NCI-H2196 treated with DMSO at 0.1 percent for 48 hours (cell line): ENCODE measurements at regions not wholly inside any gene's neighbourhood (a gene's known extent, or its start where the extent isn't known, plus 50 kb on each side); places are given as distances from the start of the nearest gene placed in this dataset.
"Not testable (repeated sequence)": the region's sequence is repeated elsewhere in the genome, so short reads cannot be mapped to it uniquely, and the experiment has no call there.

Source experiments
- DNase-seq: peaks from one replicate; lab custom pipeline; 2025; ENCODE audit not compliant: unreplicated experiment; lab: John Stamatoyannopoulos, UW

GRCh38 chr7:67358738-67359137 lies 362.1 kb downstream of the TYW1 start:
- not testable (repeated sequence) for DNase-seq

GRCh38 chr7:67359900-67360299 lies 363.3 kb downstream of the TYW1 start:
- DNase-seq, result no peak

GRCh38 chr7:67361150-67361549 lies 364.5 kb downstream of the TYW1 start:
- DNase-seq, result no peak

DNA sequence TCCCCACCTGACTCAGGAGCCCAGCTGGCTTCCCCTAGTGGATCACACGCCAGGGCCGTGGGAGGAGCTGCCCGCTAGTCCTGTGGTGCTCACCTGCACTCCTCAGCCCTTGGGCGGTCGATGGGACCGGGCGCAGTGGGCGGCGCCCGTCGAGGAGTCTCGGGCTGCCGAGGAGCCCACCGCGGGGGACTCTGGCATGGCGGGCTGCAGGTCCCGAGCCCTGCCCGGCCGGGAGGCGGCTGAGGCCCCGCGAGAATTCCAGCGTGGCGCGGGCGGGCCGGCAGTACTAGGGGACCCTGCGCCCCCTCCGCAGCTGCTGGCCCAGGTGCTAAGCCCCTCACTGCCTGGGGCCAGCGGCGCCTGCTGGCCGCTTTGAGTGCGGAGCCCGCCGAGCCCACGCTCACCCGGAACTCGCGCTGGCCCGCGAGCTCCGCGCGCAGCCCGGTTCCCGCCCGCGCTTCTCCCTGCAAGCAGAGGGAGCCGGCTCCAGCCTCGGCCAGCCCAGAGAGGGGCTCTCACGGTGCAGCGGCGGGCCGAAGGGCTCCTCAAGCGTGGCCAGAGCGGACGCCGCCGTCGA lies 367.9 kb downstream of the TYW1 start:
- DNase-seq, result no peak

- DNase-seq, result peak; percentile 68
Measured at GRCh38 chr7:67371429-67372305, 375.0 kb downstream of the TYW1 start.

DNA sequence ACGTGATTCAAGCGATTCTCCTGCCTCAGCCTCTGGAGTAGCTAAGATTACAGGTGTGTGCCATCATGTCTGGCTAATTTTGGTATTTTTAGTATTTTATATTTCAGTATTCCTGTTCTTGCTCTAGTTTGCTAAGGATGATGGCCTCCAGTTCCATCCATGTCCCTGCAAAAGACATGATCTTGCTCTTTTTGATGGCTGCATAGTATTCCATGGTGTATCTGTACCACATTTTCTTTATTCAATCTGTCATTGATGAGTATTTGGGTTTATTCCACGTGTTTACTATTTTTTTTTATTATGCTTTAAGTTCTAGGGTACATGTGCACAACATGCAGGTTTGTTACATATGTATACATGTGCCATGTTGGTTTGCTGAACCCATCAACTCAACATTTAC lies 376.8 kb downstream of the TYW1 start:
- not testable (repeated sequence) for DNase-seq

DNA sequence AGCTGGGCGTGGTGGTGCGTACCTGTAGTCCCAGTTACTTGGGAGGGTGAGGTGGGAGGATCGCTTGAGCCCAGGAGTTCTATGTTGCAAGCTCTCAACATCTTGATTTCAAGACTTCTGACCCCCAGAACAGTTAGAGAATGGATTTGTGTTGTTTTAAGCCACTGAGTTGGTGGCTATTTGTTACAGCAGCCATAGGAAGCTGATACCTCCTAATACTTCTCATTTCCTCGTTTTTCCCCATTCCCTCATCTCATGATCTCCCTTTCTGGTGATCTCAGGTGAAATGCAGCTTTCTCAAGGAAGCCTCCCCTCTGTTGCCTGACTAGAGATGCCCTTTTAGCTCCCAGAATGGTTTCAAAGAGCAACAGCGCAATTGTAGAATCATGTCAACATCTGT lies 378.8 kb downstream of the TYW1 start:
- DNase-seq, result no peak

DNA sequence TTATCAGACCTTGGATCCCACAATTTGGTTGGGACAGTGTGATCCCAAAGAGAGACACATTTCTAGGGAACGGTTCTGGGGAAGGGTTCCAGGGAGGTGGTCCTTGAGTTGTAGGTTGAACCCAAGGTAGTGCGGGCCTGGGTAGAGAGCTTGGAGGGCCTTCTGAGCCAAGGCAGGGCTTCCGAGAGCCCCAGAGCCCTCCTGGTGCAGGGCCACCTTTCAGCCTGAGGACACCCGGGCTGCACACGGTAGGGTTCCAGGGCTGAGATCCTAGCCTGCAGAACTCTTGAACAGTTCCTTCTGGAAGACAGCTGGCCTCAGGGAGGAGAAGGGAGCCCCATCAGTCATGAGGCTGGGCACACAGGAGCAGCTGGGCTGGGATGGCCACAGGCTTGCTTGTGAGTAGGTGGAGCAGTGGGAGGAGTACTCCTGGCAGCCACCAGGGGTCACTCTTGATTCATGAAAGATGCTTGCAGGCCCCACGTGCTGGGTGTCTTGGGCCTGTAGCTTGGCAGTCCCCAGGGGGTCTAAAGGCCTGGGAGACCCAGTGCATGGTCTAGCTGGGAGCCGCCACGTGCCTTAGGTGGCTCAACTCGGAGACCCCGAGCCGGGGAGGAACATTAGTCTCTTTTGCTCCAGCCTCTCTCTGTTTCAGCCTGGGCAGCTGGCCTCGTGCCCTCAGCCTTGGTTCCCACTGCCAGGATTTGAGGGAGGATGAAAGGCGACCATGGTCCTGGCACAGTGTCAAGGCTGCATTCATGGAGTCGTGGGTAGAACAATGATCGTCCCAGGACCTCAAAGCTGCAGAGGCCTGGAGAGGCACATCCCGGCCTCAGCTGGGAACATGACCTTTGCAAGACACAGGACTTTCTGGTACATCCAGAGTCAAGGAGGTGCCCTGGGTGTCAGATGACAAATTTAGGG lies 381.6 kb downstream of the TYW1 start:
- DNase-seq, result peak; percentile 83

GRCh38 chr7:67380326-67380725 lies 383.7 kb downstream of the TYW1 start:
- no peak for DNase-seq

GRCh38 chr7:67380858-67381257 lies 384.2 kb downstream of the TYW1 start:
- DNase-seq, result no peak

DNA sequence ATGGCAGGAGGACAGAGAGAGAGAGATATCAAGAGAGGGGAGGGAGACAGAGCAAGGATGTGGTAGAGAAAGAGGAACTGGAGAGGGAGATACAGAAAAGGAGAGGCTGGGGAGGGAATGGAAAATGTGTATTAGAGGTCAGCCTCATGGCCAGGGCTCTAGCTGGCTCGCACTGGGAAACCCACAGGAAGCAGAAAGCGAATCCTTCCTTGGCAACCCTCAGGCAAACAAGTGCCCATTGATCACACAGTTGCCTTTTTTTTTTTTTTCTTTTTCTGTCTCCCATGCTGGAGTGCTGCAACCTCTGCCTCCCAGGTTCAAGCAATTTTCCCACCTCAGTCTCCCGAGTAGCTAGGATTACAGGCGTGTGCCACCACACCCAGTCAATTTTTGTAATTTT lies 391.2 kb downstream of the TYW1 start:
- DNase-seq, result no peak

DNA sequence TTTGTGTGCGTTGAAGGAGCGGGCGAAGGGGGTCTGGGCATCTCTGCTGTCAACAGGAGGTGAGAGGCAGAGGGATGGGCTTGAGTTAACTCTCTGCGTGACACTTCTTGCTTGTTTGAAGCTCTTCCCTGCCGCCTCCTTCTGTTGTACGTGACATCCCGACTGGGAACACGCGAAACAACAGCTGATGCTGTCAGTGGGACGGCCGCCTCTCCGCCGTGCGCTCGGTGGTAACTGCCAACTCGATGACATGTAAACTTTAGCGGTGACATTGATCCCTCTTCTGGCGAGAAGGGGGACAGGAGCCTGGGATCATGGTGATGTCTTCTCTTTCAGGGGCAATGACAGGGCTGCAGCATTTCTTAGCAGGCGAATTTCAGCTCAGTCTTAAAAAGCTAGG lies 394.5 kb downstream of the TYW1 start:
- no peak for DNase-seq

DNA sequence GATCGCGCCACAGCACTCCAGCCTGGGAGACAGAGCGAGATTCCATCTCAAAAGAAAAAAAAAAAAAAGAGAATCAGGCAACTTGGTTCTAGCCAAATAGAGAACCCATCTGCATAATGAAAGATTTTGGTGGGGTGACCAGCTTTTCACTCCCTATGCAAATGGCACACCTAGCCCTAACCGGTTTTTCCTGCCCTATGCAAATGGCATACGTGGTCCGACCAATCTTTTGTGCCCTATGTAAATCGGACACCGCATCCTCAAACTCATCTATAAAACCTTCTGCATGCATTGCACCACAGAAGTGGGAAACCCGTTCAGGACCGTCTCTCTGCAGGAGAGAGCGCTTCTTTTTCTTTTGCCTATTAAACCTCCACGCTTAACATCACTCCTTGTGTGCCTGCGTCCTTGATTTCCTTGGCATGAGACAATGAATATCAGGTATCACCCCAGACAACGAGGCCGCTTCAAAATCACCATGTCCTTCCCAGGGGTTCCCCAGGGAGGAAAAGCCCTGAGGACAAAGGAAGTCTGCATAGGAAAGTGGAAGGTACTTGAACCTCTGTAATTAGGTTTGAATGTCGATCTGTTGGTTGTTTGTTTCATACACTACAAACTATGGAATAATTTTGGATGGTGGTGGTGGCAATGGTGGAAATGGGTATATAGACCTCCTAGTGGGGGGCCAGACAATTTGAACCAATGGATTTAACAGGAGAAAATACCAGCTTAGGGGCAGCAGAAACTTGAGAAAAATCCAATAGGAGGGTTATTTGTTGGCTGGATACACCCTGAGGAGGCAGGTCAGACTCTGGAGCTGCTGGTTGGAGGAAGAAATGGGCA lies 396.2 kb downstream of the TYW1 start:
- DNase-seq, result no peak

DNA sequence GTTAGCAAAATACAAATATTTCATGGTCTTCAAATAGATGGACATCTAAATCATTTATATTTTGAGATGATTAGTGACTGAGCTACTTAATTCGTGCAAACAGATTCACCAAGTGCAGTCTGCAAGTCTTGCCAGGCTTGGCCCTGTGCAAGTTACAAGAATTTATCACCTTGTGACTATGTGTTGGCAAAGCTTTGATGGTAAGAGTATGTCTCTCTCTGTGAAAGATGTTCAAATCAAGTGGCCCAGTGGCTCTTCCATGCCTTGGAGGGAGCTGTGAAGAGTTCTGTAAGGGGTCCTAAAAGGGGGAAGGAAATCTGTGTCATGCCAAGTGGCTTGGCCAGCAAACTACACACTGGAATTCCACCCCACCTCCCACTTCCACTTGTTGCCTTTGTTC lies 397.3 kb downstream of the TYW1 start:
- DNase-seq, result no peak

DNA sequence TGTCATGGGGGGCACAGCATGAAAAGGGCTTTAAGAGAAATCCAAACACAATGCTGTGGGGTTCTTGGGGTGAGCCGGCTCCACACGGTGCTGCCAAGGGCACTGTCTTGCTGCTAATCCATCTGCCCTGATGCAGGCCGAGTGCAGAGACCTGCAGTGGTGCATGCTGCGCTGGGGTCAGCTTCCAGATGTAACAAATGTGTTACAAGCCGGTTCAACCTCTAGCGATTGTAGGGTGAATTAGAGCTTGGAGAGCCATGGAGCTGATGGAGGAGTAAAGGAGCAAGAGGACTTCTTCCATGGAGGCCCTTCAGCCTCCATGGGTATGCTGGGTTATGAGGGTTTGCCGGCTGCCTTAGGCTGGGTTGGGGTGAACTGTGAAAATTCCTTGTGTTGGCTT lies 402.3 kb downstream of the TYW1 start:
- DNase-seq, result no peak

DNA sequence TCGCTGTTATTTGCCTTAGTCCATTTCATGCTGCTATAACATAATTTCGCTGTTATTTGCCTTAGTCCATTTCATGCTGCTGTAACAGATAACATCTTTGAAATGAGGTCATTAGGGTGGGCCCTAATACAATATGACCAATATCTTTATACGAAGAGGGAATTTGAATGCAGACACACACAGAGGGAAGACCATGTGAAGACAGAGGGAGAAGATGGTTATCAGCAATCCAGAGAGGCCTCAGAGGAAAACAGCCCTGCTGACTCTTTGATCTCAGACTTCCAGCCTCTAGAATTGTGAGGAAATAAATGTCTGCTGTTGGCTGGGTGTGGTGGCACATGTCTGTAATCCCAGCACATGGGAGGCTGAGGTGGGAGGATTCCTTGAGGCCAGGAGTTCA lies 404.9 kb downstream of the TYW1 start:
- no peak for DNase-seq

DNA sequence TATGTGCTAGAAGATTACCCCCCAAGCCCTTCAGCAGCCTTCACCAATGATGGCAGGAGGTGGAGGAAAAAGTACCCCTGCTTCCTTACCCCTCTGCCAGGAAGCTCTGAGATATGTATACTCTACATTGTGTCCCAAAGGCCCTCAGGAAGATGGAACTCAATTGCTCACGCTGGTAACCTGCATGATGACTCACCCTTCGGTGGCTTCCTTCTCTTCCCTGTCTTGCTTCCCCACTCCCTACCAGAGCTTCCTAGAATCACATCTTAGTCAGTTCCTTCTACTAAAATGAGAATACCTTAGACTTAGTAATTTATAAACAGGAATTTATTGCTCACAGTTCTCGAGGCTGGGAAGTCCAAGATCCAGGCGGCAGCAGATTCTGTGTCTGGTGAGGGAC lies 405.6 kb downstream of the TYW1 start:
- DNase-seq, result no peak

GRCh38 chr7:67406976-67407375 lies 410.3 kb downstream of the TYW1 start:
- DNase-seq, result no peak

DNA sequence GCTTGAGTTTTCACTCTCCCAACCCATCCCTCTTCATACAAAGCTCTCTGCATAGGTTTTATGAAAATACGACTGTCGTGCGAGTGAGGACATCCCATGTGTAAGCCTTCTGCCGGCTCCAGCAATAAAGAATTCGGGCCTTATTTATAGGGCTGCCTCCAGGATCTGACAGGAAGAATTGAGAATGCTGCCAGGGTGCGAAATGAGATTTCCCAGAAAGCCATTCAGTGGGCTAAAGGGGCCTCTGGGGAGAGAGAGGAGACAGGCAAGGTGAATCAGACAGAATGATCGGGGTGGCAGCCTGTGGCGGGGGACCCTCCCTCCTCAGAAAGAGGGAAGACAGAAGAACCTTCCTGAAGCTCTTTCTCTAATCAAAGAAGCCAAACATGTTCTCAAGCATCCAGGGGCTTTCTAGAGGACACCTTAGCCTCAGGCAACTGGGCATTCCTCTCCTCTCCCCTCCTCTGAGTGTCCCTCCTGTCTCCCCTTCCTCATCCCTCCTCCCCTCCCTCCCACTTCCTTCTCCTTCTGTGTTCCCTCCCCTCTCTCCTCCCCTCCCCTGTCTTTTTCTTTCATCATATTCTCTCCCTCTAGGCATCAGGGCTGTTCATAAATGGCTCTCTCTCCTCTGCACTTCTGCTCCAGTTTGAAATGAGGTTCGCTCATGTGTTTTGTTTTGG lies 410.9 kb downstream of the TYW1 start:
- no peak for DNase-seq

- DNase-seq, result no peak
Measured at GRCh38 chr7:67408109-67408508, 411.5 kb downstream of the TYW1 start.
